GM12875 (cell line): ENCODE measurements at regions not wholly inside any gene's neighbourhood (a gene's known extent, or its start where the extent isn't known, plus 50 kb on each side); places are given as distances from the start of the nearest gene placed in this dataset.

Source experiments
- H3K4me3 ChIP-seq: one replicate; pipeline ENCODE4 v1.5.1; 2011; ENCODE audit warnings: low read depth, low read length, control low read depth
- CTCF ChIP-seq: IDR thresholded peaks from 2 replicates; pipeline ENCODE4 v1.5.1; 2011; ENCODE audit warnings: low read depth, mild to moderate bottlenecking, control low read depth, inconsistent platforms, low read length, moderate library complexity, borderline replicate concordance; ENCODE audit not compliant: insufficient read depth

GRCh38 chr10:78448470-78448869 lies 414.8 kb downstream of the RPS24 start:
- no peak for TF ChIP-seq CTCF
- H3K4me3 ChIP-seq = no peak overlapping the region

- H3K4me3 ChIP-seq = no peak overlapping the region
- no peak for TF ChIP-seq CTCF
Measured at GRCh38 chr10:78448994-78449418, 415.3 kb downstream of the RPS24 start.

- no peak overlapping the region for H3K4me3 ChIP-seq
- TF ChIP-seq CTCF = no peak
Measured at GRCh38 chr10:78449554-78449953, 415.9 kb downstream of the RPS24 start.

GRCh38 chr10:78450239-78450638 lies 416.6 kb downstream of the RPS24 start:
- H3K4me3 ChIP-seq = no peak overlapping the region
- no peak for TF ChIP-seq CTCF

- TF ChIP-seq CTCF = no peak
- H3K4me3 ChIP-seq = no peak overlapping the region
Measured at GRCh38 chr10:78450807-78451485, 417.3 kb downstream of the RPS24 start.

- TF ChIP-seq CTCF = no peak
- no peak overlapping the region for H3K4me3 ChIP-seq
Measured at GRCh38 chr10:78451592-78451991, 417.9 kb downstream of the RPS24 start.

- no peak for TF ChIP-seq CTCF
- H3K4me3 ChIP-seq = no peak overlapping the region
Measured at GRCh38 chr10:78454123-78454645, 420.5 kb downstream of the RPS24 start.
